Esophagus muscularis mucosa (tissue), 3 donors: ENCODE measurements at regions not wholly inside any gene's neighbourhood (a gene's known extent, or its start where the extent isn't known, plus 50 kb on each side); places are given as distances from the start of the nearest gene placed in this dataset.

ENCODE experiments used
- POLR2AphosphoS5 ChIP-seq, 2 donors: sonication (generic); formaldehyde crosslinking; IDR thresholded peaks; one replicate each; pipeline ENCODE4 v1.6.1; 2017; ENCODE audit warnings: antibody characterized with exemption in 2 of 2
- TF ChIP-seq, protein P1 (sequence below), 3 experiments: fragments of 200-600 bp in 2 of 3; fragments of 450-650 bp in 1 of 3; sonication (generic) in 2 of 3; IDR thresholded peaks; one replicate each; pipeline ENCODE4 v1.5.1; 2017 to 2019; ENCODE audit warnings: antibody characterized with exemption in 3 of 3, mild to moderate bottlenecking in 2 of 3, moderate library complexity in 1 of 3

DNA sequence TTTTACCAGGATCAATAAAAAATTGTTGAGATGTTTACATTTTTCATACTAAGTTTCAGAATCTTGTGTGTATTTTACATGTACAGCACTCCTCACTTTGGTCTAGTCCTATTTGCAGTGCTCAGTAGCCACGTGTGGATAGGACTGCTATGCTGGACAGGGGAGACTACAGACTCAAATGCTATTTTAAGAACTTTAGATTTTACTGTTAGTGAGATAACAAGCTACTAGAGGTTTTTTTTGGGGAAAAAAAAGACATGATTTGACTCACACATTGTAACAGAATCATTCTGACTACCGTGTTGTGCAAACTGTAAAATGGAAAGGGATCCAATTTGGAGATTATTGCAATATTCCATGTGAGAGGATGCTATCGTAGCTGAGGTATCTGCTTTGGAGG lies 418.9 kb upstream of the PRMT6 start:
- TF ChIP-seq, protein P1, sequence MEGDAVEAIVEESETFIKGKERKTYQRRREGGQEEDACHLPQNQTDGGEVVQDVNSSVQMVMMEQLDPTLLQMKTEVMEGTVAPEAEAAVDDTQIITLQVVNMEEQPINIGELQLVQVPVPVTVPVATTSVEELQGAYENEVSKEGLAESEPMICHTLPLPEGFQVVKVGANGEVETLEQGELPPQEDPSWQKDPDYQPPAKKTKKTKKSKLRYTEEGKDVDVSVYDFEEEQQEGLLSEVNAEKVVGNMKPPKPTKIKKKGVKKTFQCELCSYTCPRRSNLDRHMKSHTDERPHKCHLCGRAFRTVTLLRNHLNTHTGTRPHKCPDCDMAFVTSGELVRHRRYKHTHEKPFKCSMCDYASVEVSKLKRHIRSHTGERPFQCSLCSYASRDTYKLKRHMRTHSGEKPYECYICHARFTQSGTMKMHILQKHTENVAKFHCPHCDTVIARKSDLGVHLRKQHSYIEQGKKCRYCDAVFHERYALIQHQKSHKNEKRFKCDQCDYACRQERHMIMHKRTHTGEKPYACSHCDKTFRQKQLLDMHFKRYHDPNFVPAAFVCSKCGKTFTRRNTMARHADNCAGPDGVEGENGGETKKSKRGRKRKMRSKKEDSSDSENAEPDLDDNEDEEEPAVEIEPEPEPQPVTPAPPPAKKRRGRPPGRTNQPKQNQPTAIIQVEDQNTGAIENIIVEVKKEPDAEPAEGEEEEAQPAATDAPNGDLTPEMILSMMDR (IDR thresholded peaks at IDR 0.05) = no peak
- no peak for TF ChIP-seq POLR2AphosphoS5 (IDR thresholded peaks at IDR 0.05)
